ENCODE measurements at regions not wholly inside any gene's neighbourhood (a gene's known extent, or its start where the extent isn't known, plus 50 kb on each side); places are given as distances from the start of the nearest gene placed in this dataset.
"Not testable (repeated sequence)": the region's sequence is repeated elsewhere in the genome, so short reads cannot be mapped to it uniquely, and the experiment has no call there.

- no peak for DNase-seq (ENCODE audit: insufficient read length, low spot score)
- FAIRE-seq = no peak
Measured at GRCh38 chr3:144426366-144426765, 454.7 kb downstream of the DIPK2A start.

GRCh38 chr3:144426967-144427366 is 455.3 kb downstream of the DIPK2A start:
- DNase-seq (ENCODE audit: insufficient read length, low spot score) = no peak
- no peak for FAIRE-seq

- no peak for DNase-seq (ENCODE audit: insufficient read length, low spot score)
- FAIRE-seq = peak; percentile 49
Measured at GRCh38 chr3:144429719-144430121, 458.1 kb downstream of the DIPK2A start.

- FAIRE-seq (no peak), DNase-seq (ENCODE audit: insufficient read length, low spot score) (no peak)
Measured at GRCh38 chr3:144431134-144431533, 459.5 kb downstream of the DIPK2A start.

- no peak for DNase-seq (ENCODE audit: insufficient read length, low spot score)
Measured at GRCh38 chr3:144433006-144433405, 461.4 kb downstream of the DIPK2A start.

GRCh38 chr3:144437989-144438388 is 466.4 kb downstream of the DIPK2A start:
- no peak for FAIRE-seq

More at GRCh38 chr3:144433006-144433405, 461.4 kb downstream of the DIPK2A start:
- FAIRE-seq = no peak

GRCh38 chr3:144444061-144444460 is 472.4 kb downstream of the DIPK2A start:
- DNase-seq (ENCODE audit: insufficient read length, low spot score) = no peak
- FAIRE-seq = no peak

More at GRCh38 chr3:144437989-144438388, 466.4 kb downstream of the DIPK2A start:
- DNase-seq (ENCODE audit: insufficient read length, low spot score) = no peak

GRCh38 chr3:144444546-144444945 is 472.9 kb downstream of the DIPK2A start:
- DNase-seq (ENCODE audit: insufficient read length, low spot score) (no peak), FAIRE-seq (no peak)

GRCh38 chr3:144455841-144456440 is 484.3 kb downstream of the DIPK2A start:
- DNase-seq (ENCODE audit: insufficient read length, low spot score) (no peak), FAIRE-seq (no peak)

- DNase-seq (ENCODE audit: insufficient read length, low spot score) = no peak
- no peak for FAIRE-seq
Measured at GRCh38 chr3:144457758-144458157, 486.1 kb downstream of the DIPK2A start.

- DNase-seq (ENCODE audit: insufficient read length, low spot score) (no peak), FAIRE-seq (no peak)
Measured at GRCh38 chr3:144458283-144458682, 486.7 kb downstream of the DIPK2A start.

GRCh38 chr3:144462337-144462736 is 490.7 kb downstream of the DIPK2A start:
- FAIRE-seq = no peak
- DNase-seq (ENCODE audit: insufficient read length, low spot score) = no peak

GRCh38 chr3:144463911-144464310 is 492.3 kb downstream of the DIPK2A start:
- no peak for DNase-seq (ENCODE audit: insufficient read length, low spot score)
- no peak for FAIRE-seq

- DNase-seq (ENCODE audit: insufficient read length, low spot score) = no peak
- FAIRE-seq = no peak
Measured at GRCh38 chr3:144466114-144466513, 494.5 kb downstream of the DIPK2A start.

GRCh38 chr3:144466540-144466939 is 494.9 kb downstream of the DIPK2A start:
- no peak for DNase-seq (ENCODE audit: insufficient read length, low spot score)
- FAIRE-seq = no peak

- FAIRE-seq (no peak), DNase-seq (ENCODE audit: insufficient read length, low spot score) (no peak)
Measured at GRCh38 chr3:144470666-144471065, 499.0 kb downstream of the DIPK2A start.

GRCh38 chr3:144477593-144477992 is 506.0 kb downstream of the DIPK2A start:
- FAIRE-seq (no peak), DNase-seq (ENCODE audit: insufficient read length, low spot score) (no peak)

- FAIRE-seq (no peak), DNase-seq (ENCODE audit: insufficient read length, low spot score) (no peak)
Measured at GRCh38 chr3:144480416-144480919, 508.8 kb downstream of the DIPK2A start.

- DNase-seq (ENCODE audit: insufficient read length, low spot score) (no peak), FAIRE-seq (no peak)
Measured at GRCh38 chr3:144482876-144483275, 511.3 kb downstream of the DIPK2A start.

GRCh38 chr3:144487011-144487410 is 515.4 kb downstream of the DIPK2A start:
- no peak for FAIRE-seq
- no peak for DNase-seq (ENCODE audit: insufficient read length, low spot score)

GRCh38 chr3:144488927-144489326 is 517.3 kb downstream of the DIPK2A start:
- DNase-seq (ENCODE audit: insufficient read length, low spot score) (no peak), FAIRE-seq (no peak)

GRCh38 chr3:144491333-144491732 is 519.7 kb downstream of the DIPK2A start:
- FAIRE-seq (no peak), DNase-seq (ENCODE audit: insufficient read length, low spot score) (no peak)

- not testable (repeated sequence) for DNase-seq (ENCODE audit: insufficient read length, low spot score); FAIRE-seq
Measured at GRCh38 chr3:144494651-144495050, 523.0 kb downstream of the DIPK2A start.

Data from GM19239 (cell line).